ENCODE measurements at regions not wholly inside any gene's neighbourhood (a gene's known extent, or its start where the extent isn't known, plus 50 kb on each side); places are given as distances from the start of the nearest gene placed in this dataset.
A peak's percentile ranks its signal among the peaks of the same experiment; 100 is the strongest.
"Not testable (repeated sequence)": the region's sequence is repeated elsewhere in the genome, so short reads cannot be mapped to it uniquely, and the experiment has no call there.

GRCh38 chr6:135610192-135610591 is 112.7 kb upstream of the AHI1 start:
- H3K4me3 ChIP-seq (ENCODE audit: low read depth in 1 of 3, low read length in 3 of 3); FAIRE-seq; H3K27me3 ChIP-seq (ENCODE audit: control insufficient read depth in 3 of 3, insufficient read depth in 3 of 3, low read length in 3 of 3); DNase-seq; H3K4me1 ChIP-seq (ENCODE audit: control insufficient read depth in 3 of 3, insufficient read depth in 2 of 3, low read depth in 1 of 3, low read length in 2 of 3); H3K27ac ChIP-seq (ENCODE audit: low read depth in 1 of 3, low read length in 2 of 3); H3K36me3 ChIP-seq (ENCODE audit: control insufficient read depth in 3 of 3, insufficient read depth in 2 of 3, low read depth in 1 of 3, low read length in 3 of 3); H3K9me3 ChIP-seq (ENCODE audit: control insufficient read depth in 2 of 2, insufficient read depth in 1 of 2, low read depth in 1 of 2, low read length in 1 of 2): not testable (repeated sequence)
- 79 to 93% (median 84%) methylated on average over 6 of the region's 6 CpGs for WGBS, 3 donors

- peaks cover 0 to 4% (median 0%) of the 10 kb centered on the region in 3 donors for H3K4me1 ChIP-seq (ENCODE audit: control insufficient read depth in 3 of 3, insufficient read depth in 2 of 3, low read depth in 1 of 3, low read length in 2 of 3)
- no peaks in the 10 kb centered on the region for H3K9me3 ChIP-seq (ENCODE audit: control insufficient read depth in 2 of 2, insufficient read depth in 1 of 2, low read depth in 1 of 2, low read length in 1 of 2)
- DNase-seq (no peak), FAIRE-seq (no peak)
- H3K27me3 ChIP-seq (ENCODE audit: control insufficient read depth in 3 of 3, insufficient read depth in 3 of 3, low read length in 3 of 3), result no peaks in the 10 kb centered on the region
- no peaks in the 10 kb centered on the region for H3K36me3 ChIP-seq (ENCODE audit: control insufficient read depth in 3 of 3, insufficient read depth in 2 of 3, low read depth in 1 of 3, low read length in 3 of 3)
- H3K4me3 ChIP-seq (ENCODE audit: low read depth in 1 of 3, low read length in 3 of 3), result no peak overlapping the region
- 82 to 95% (median 87%) methylated on average over 2 of the region's 2 CpGs for WGBS, 3 donors
- no peak overlapping the region for H3K27ac ChIP-seq (ENCODE audit: low read depth in 1 of 3, low read length in 2 of 3)
These were observed 119.1 kb upstream of the AHI1 start for GRCh38 chr6:135616655-135617054.

DNA sequence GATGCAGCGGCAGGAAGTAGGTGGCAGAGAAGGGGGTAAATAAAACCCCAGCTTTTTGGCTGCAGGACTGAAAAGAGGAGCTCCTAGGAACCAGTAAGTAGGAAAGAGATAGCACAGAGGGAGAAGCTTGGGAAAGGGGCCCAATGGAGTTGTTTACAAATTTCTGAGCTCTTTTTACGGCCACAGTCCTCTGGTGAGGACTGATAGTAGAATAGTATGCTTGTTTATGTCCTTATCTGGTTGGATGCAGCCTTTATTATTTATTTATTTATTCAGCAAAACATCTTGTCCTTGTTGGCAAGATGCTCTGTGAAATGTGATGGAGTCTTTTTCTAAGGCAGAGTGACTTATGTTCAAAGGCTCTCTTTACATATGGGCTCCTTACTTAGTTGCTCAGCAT is 119.7 kb upstream of the AHI1 start:
- no peak for FAIRE-seq
- H3K27me3 ChIP-seq (ENCODE audit: control insufficient read depth in 3 of 3, insufficient read depth in 3 of 3, low read length in 3 of 3), result no peaks in the 10 kb centered on the region
- H3K4me1 ChIP-seq (ENCODE audit: control insufficient read depth in 3 of 3, insufficient read depth in 2 of 3, low read depth in 1 of 3, low read length in 2 of 3), result peaks cover 0 to 4% (median 0%) of the 10 kb centered on the region in 3 donors
- no peaks in the 10 kb centered on the region for H3K36me3 ChIP-seq (ENCODE audit: control insufficient read depth in 3 of 3, insufficient read depth in 2 of 3, low read depth in 1 of 3, low read length in 3 of 3)
- H3K9me3 ChIP-seq (ENCODE audit: control insufficient read depth in 2 of 2, insufficient read depth in 1 of 2, low read depth in 1 of 2, low read length in 1 of 2), result no peaks in the 10 kb centered on the region
- no peak overlapping the region for H3K27ac ChIP-seq (ENCODE audit: low read depth in 1 of 3, low read length in 2 of 3)
- DNase-seq, result no peak
- no peak overlapping the region for H3K4me3 ChIP-seq (ENCODE audit: low read depth in 1 of 3, low read length in 3 of 3)
- 86 to 92% (median 91%) methylated on average over 2 of the region's 2 CpGs for WGBS, 3 donors

DNA sequence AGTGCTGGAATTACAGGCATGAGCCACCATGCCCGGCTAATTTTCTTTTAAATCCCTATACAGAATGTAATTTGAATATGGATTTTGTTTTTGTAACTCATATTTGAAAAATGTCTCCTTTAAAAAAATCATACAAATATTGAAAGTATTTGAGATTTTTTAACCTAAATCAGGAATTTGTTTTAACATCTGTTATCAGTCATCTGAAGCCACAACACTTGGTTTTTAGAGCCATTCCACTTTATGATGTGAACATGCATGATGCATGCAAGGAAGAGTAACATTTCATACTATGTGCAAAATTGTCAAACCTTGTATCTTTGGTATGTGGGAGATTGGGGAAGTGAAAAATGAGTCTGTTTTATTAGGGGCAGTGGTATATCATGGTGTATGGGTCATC is 124.5 kb upstream of the AHI1 start:
- FAIRE-seq, result no peak
- 85 to 100% (median 98%) methylated on average over 1 of the region's 1 CpG for WGBS, 3 donors

DNA sequence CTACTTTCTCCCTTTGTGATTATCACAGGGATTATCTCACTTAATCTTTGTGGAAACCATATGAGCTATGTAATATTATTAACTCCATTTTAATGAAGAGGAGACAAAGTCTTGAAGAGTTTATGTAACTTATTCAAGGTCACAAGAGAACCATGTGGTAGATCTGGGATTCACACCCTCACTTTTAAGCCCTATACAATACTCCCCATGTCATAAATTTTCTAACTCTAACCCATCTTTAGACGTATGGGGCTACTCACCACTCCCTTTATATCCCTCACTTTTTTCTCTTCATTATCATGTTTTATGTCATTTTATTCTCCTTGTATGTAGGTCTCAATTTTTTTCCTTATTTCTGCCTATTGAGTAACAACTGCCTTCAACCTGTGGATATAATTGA is 126.4 kb upstream of the AHI1 start:
- Histone ChIP-seq H3K9me3 (ENCODE audit: control insufficient read depth in 2 of 2, insufficient read depth in 1 of 2, low read depth in 1 of 2, low read length in 1 of 2) (no peaks in the 10 kb centered on the region), H3K27me3 (ENCODE audit: control insufficient read depth in 3 of 3, insufficient read depth in 3 of 3, low read length in 3 of 3) (no peaks in the 10 kb centered on the region), H3K36me3 (ENCODE audit: control insufficient read depth in 3 of 3, insufficient read depth in 2 of 3, low read depth in 1 of 3, low read length in 3 of 3) (no peaks in the 10 kb centered on the region), H3K27ac (ENCODE audit: low read depth in 1 of 3, low read length in 2 of 3) (no peak overlapping the region), H3K4me1 (ENCODE audit: control insufficient read depth in 3 of 3, insufficient read depth in 2 of 3, low read depth in 1 of 3, low read length in 2 of 3) (peaks cover 0 to 2% (median 0%) of the 10 kb centered on the region in 3 donors), H3K4me3 (ENCODE audit: low read depth in 1 of 3, low read length in 3 of 3) (no peak overlapping the region)
- WGBS, 3 donors, result 78 to 83% (median 80%) methylated on average over 1 of the region's 1 CpG
- DNase-seq, result no peak
- FAIRE-seq, result no peak

More for the DNA sequence above, 124.5 kb upstream of the AHI1 start:
- no peak overlapping the region for H3K4me3 ChIP-seq (ENCODE audit: low read depth in 1 of 3, low read length in 3 of 3)
- H3K9me3 ChIP-seq (ENCODE audit: control insufficient read depth in 2 of 2, insufficient read depth in 1 of 2, low read depth in 1 of 2, low read length in 1 of 2), result no peaks in the 10 kb centered on the region
- no peaks in the 10 kb centered on the region for H3K36me3 ChIP-seq (ENCODE audit: control insufficient read depth in 3 of 3, insufficient read depth in 2 of 3, low read depth in 1 of 3, low read length in 3 of 3)
- H3K27me3 ChIP-seq (ENCODE audit: control insufficient read depth in 3 of 3, insufficient read depth in 3 of 3, low read length in 3 of 3), result no peaks in the 10 kb centered on the region
- peaks cover 0 to 4% (median 2%) of the 10 kb centered on the region in 3 donors for H3K4me1 ChIP-seq (ENCODE audit: control insufficient read depth in 3 of 3, insufficient read depth in 2 of 3, low read depth in 1 of 3, low read length in 2 of 3)
- no peak overlapping the region for H3K27ac ChIP-seq (ENCODE audit: low read depth in 1 of 3, low read length in 2 of 3)
- no peak for DNase-seq

DNA sequence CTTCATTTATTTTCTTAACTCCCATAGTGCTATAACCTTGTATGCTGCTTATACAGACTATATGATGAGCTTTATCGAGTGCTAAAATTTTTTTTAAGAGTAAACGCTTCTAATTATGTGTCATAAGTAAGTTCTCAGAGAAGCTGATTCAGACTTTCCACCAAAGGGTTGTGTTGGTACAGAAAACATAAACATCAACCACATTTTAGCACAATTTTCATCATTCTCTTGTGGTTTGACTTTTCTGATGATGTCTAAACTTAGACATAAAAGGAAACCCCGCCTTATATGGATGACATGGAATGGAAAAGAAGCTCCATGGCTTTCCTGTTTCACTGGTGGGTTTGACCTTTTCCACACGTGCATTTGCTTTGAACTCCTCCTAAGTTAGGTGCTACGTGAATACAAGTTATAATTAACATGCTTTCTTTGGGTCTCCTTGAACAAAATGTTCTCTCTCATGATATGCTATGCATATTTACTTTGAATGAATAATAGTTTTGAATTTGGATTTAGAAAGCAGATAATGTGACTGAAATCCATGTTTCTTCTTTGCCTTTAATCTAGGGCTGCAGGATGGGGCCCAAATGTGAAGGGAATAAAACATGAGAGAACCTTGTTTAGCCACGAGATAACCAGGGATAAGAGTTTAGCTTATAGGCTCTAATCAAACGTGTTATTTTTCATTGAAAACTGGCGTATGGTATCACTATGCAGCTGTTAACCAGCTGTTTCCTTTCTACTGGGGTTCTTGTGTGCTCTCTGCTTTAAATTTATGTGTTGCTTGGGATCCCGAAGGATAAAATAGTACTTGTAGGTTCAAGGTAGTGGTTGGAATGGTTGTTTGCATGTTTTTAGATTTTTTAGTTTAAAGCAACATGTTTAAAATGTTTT is 127.1 kb upstream of the AHI1 start:
- WGBS, 3 donors, result 51 to 65% (median 59%) methylated on average over 9 of the region's 9 CpGs
- Histone ChIP-seq H3K27ac (ENCODE audit: low read depth in 1 of 3, low read length in 2 of 3) (no peak overlapping the region), H3K27me3 (ENCODE audit: control insufficient read depth in 3 of 3, insufficient read depth in 3 of 3, low read length in 3 of 3) (no peaks in the 10 kb centered on the region), H3K36me3 (ENCODE audit: control insufficient read depth in 3 of 3, insufficient read depth in 2 of 3, low read depth in 1 of 3, low read length in 3 of 3) (no peaks in the 10 kb centered on the region), H3K4me1 (ENCODE audit: control insufficient read depth in 3 of 3, insufficient read depth in 2 of 3, low read depth in 1 of 3, low read length in 2 of 3) (peaks cover 0 to 2% (median 0%) of the 10 kb centered on the region in 3 donors), H3K9me3 (ENCODE audit: control insufficient read depth in 2 of 2, insufficient read depth in 1 of 2, low read depth in 1 of 2, low read length in 1 of 2) (no peaks in the 10 kb centered on the region), H3K4me3 (ENCODE audit: low read depth in 1 of 3, low read length in 3 of 3) (no peak overlapping the region)
- FAIRE-seq, result no peak
- no peak for DNase-seq

GRCh38 chr6:135626001-135626400 is 128.5 kb upstream of the AHI1 start:
- FAIRE-seq; H3K27me3 ChIP-seq (ENCODE audit: control insufficient read depth in 3 of 3, insufficient read depth in 3 of 3, low read length in 3 of 3); H3K4me1 ChIP-seq (ENCODE audit: control insufficient read depth in 3 of 3, insufficient read depth in 2 of 3, low read depth in 1 of 3, low read length in 2 of 3); H3K4me3 ChIP-seq (ENCODE audit: low read depth in 1 of 3, low read length in 3 of 3); H3K27ac ChIP-seq (ENCODE audit: low read depth in 1 of 3, low read length in 2 of 3); DNase-seq; H3K9me3 ChIP-seq (ENCODE audit: control insufficient read depth in 2 of 2, insufficient read depth in 1 of 2, low read depth in 1 of 2, low read length in 1 of 2); H3K36me3 ChIP-seq (ENCODE audit: control insufficient read depth in 3 of 3, insufficient read depth in 2 of 3, low read depth in 1 of 3, low read length in 3 of 3): not testable (repeated sequence)
- WGBS, 3 donors, result 81 to 96% (median 89%) methylated on average over 7 of the region's 7 CpGs

GRCh38 chr6:135627092-135627715 is 129.7 kb upstream of the AHI1 start:
- Histone ChIP-seq H3K27ac (ENCODE audit: low read depth in 1 of 3, low read length in 2 of 3) (no peak overlapping the region), H3K9me3 (ENCODE audit: control insufficient read depth in 2 of 2, insufficient read depth in 1 of 2, low read depth in 1 of 2, low read length in 1 of 2) (no peaks in the 10 kb centered on the region), H3K36me3 (ENCODE audit: control insufficient read depth in 3 of 3, insufficient read depth in 2 of 3, low read depth in 1 of 3, low read length in 3 of 3) (no peaks in the 10 kb centered on the region), H3K4me1 (ENCODE audit: control insufficient read depth in 3 of 3, insufficient read depth in 2 of 3, low read depth in 1 of 3, low read length in 2 of 3) (peaks cover 0 to 2% (median 0%) of the 10 kb centered on the region in 3 donors), H3K4me3 (ENCODE audit: low read depth in 1 of 3, low read length in 3 of 3) (no peak overlapping the region), H3K27me3 (ENCODE audit: control insufficient read depth in 3 of 3, insufficient read depth in 3 of 3, low read length in 3 of 3) (no peaks in the 10 kb centered on the region)
- FAIRE-seq (peak; percentile 5), DNase-seq (peak; percentile 5 to 22)
